Left cardiac atrium (tissue), 4 donors: ENCODE measurements at regions not wholly inside any gene's neighbourhood (a gene's known extent, or its start where the extent isn't known, plus 50 kb on each side); places are given as distances from the start of the nearest gene placed in this dataset.

Source experiments
- ATAC-seq, 2 donors: fragments of 200-7000 bp; cut with Tn5 transposase; one replicate each; pipeline ENCODE4 v1.9.1; 2020; ENCODE audit warnings: mild to moderate bottlenecking in 2 of 2, moderate library complexity in 2 of 2
- DNase-seq: peaks from one replicate; pipeline ENCODE4 v3.0.0-alpha.2; 2020
- intact Hi-C, 2 donors: fragments of 100-400 bp; cut with DNase I; formaldehyde crosslinking; loops; one replicate each; pipeline versions ENCODE4 v1.14.1 to v1.15.1; 2022 to 2023
- donor health status: DM: no; HTN: yes; CAD: no.
- donor health status: DM: no; HTN: yes; CAD: no; lungs with severe emphysema.
- donor health status: DM: yes; HTN: yes; CAD: no.
- donor health status: Dilated cardiomyopathy.

DNA sequence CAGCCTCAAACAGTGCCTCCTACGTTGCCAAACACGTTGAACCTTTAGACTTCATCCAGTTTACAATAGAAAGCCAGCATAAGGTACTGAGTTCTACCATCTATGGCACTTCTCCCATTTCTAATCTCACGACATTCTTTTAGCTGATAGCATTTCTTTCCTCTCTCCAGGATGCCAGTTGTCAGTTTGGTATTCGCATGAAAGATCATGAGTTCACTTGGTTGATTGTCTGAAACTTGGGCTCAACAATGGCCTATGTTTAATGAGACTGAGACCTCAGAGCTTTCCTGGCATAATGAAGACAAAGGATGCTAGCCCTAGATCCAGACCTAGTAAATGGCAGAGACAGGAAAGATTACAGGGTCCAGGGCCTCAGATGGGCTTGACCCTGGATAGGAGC, 69.2 kb upstream of the SPRY1 start:
- ATAC-seq, result no peak
- intact Hi-C loops, result no loop called here

DNA sequence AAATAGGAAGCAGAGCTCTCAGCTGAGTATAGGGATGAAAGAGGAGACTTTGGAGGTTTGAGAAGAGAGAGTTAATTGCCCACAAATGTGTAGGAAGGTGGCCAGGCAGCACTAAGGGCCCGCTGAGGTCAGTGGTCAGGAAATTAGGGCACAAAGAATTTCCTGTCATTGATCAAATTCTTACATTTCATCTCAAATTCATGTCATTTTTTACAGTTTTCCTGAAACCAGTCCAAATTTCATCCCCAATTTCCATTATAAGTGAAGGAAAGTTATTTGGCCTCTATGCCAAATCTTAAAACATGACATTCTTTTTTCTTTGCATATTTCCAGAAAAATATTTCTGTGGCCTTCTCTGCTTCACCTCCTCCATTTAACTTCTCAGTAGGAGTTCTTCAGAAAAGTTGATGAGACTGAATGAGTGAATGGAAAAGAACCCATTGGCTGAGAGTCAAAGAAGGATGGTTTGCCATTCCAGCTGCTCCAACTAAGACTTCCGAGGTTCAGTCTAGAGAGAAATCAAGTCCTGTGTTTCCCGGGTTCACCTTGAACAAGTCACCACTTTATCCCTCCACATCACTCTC, 68.7 kb upstream of the SPRY1 start:
- intact Hi-C loops, result no loop called here
- DNase-seq, result no peak
- no peak for ATAC-seq

More for the DNA sequence above, 69.2 kb upstream of the SPRY1 start:
- DNase-seq, result no peak

DNA sequence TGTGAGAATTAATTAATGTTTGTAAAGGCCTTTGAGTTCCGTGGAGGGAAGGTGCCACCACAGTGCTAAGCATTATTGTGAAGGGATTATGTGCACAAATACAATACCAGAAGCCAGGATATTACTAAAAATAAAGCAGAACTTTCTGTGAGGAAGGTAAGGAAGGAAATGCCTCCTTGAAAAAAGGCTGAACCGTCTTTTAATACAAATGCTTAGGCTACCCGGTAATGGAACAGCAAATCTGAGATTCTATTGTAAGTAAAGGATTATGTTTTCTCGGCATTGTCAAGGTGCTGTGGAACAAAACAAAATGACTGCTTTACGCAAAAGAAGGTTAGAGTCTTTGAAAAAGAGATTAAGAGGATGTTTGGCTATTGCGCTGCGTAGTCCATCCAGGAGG, 57.9 kb upstream of the SPRY1 start:
- no peak for ATAC-seq
- DNase-seq, result no peak
- intact Hi-C loops, result no loop called here

DNA sequence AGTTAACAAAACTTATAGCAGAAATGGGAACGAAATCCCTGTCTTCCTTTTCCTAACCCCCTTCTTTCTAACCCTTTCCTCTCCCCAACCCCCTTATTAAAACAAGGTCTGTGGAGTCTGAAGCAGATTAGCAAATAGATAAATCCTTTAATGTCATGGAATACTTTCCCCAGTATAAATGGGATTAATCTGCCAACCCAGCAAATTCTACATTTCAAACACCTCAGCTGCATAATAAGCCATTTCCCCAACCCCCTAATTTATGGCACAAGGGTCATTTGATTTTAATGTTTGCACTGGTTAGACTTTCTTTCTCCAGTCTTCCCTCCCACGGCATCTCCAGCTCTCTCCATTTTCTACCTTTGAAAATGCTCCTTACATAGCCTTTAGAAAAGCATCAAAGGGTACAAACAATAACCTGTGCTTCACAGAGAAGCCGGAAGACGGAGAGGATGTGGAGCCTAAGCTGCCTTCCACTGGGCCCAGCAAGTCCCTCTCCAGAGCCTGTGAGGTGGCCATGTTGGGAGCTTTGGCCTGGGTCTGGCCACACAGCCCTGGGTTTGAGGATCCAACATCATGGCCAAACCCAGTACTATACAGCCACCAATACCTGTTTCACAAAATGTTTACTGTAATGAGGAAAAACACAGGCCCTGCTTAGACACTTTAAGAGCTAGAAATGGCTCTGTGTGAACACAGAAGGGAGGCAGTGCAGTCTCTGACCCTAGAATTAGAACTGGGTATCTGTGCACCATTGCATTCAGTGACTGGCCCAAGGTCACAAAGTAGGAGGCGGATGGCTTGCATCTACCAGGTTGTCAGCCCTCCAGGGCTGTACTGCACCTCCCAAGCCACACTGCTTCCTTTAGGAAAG, 56.9 kb upstream of the SPRY1 start:
- DNase-seq (no peak), ATAC-seq (no peak)
- intact Hi-C loops, result loop anchor here in 1 of 2 donors (10.0 kb wide), 1 partner anchor 95 kb away; no protein-coding TSS in a partner anchor

DNA sequence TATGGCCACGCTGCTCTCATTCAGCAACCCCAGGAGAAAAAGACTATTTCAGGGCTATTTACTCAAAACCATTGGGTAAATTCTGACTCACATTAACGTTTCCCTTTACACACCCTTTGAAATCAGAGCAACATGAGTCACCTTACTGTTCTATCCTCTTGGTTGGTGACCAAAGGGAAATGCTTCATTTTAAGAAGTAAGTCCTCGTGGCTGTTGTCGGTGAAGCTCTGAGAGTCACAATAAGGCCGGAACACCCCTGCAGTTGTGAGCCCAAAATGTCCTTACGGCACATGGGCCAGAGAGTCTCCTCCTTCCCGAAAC, 56.3 kb upstream of the SPRY1 start:
- DNase-seq, result no peak
- intact Hi-C loops, result loop anchor here in 1 of 2 donors (10.0 kb wide), 1 partner anchor 96 kb away; no protein-coding TSS in a partner anchor
- peak; percentile 19 to 87 for ATAC-seq

DNA sequence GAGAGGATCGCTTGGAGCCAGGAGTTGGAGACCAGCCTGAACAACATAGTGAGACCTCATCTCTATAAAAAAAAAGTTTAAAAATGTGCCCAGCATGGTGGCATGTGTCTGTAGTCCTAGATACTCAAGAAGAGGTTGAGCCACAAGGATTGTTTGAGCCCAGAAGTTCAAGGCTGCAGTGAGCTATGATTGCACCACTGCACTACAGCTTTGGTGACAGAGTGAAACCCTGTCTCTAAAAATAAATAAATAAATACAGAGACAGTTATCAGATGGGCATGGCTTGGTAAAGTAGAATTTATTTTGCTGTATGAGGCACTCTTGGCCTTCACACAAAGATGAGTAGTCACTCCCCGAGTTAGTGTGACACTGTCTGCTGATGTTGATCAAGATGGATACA, 54.1 kb upstream of the SPRY1 start:
- intact Hi-C loops, result loop anchor here in 1 of 2 donors (10.0 kb wide), 1 partner anchor 98 kb away; no protein-coding TSS in a partner anchor
- ATAC-seq (no peak), DNase-seq (no peak)

DNA sequence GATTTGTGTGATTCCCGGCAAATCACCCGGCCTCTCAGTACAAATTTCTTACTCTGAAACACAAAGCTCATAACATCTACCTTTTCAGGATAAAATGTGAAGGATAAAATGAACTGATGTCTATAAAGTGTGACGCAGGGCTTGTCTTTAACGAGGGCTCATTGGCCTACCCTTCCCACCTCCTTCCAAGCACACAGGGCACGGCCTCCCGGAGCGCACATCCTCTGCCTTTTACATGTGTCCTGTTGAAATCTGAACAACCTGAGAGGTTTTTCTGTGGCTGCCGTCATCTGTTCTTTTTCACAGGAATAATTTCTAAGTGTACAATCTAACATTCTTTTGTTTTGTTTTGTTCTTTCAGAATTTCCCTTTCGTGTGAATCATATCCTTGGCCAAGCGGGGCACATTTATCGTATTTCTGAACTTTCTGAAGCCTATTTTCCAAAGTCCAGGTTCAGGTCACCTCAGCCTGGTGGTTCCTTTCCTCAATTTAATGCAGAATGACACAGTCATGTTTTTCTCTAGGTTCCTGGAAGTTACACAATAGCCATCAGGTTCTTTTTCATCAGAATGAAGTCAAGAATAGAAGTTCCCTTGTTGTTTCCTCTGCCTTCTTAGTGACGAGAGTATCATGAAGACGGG, 53.1 kb upstream of the SPRY1 start:
- no peak for DNase-seq
- intact Hi-C loops, result loop anchor here in 1 of 2 donors (10.0 kb wide), 1 partner anchor 99 kb away; no protein-coding TSS in a partner anchor
- ATAC-seq, result no peak

DNA sequence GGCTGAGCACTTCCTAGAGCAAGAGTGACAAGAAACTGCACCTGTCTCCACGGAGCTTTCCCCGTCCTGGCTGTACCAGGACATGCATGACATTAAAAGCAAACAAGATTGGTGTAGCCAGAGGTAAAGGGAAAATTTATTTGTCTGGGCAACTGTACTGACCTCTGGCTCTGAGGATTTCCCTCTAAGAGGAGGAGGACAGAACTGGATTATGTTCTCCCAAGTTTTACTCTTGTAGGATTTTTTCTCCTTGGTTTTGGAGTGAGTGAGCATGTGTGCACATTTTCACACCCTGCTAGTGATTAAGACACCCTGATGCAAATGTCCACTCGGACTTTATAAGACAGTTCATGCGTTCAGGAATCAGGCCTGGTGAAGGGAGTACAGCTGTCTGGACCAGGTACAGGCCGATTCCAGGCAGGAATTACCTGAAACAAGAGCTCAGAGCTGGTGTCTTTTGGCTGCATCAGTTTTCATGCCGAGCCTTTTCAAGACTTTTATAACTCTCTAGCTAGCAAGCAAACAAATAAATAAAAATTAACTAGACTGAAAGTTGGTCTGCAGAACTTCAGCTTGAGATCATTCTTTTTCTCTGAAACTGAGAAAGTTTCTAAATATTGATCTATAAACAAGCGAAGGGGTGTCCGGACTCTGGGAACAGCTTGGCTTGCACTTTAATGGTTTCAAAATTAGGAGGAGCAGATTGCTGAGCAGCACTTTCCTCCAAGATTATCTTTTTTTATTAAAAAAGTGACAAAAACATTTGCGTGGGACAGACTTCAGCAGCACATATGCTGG, 51.3 kb upstream of the SPRY1 start:
- ATAC-seq (no peak), DNase-seq (no peak)
- intact Hi-C loops, result loop anchor here in 1 of 2 donors (5.0 to 10.0 kb wide), 2 partner anchors 52 to 101 kb away; partner anchors contain the start of gene SPRY1

DNA sequence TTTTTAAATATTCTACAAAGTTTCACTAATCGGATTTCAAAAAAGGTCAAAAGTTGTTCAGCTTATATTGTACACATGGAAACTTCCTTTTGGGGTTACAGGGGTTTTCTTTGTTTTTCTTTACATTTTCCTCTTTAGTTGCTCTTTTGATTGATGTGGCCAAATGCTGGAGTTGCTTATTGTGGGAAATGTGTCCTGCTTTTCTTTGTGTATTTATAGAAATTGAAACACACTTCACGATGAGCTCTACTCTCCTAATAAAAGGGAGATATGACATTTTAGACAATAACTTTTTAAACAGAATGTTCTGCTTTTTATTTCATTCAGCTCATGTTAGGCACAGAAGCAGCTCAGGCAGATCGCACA, 50.7 kb upstream of the SPRY1 start:
- intact Hi-C loops, result loop anchor here in 1 of 2 donors (5.0 to 10.0 kb wide), 2 partner anchors 51 to 101 kb away; partner anchors contain the start of gene SPRY1
- ATAC-seq (no peak), DNase-seq (no peak)

DNA sequence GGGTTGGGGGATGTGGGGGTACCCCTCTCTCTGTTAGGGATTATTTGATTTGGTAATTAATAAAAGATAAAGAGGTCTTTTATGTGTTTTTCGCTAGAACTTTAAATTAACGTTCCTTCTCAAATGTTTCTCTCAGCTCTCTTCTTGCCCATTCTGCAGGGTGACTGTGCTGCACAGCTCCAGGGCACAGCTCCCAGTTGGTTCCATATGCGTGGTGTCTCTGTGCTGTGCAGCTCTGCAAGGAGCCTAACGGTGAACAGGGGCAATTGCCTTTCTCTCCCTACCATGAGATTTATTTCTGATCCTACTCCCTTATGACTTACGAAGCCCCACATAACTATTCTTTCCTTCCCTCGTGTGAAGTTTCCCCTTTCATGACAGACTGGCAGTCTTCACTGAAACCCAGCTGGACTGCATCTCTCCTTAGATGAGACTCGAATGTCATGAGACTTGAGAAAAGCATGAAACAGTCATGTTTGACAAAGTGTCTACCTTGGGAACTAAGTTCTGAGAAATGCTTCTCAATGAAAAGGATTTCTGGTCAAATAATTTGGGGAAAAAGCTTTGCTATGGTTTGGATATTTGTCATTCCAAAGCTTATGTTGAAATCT, 50.2 kb upstream of the SPRY1 start:
- DNase-seq, result no peak
- no peak for ATAC-seq
- intact Hi-C loops, result loop anchor here in 1 of 2 donors (5.0 to 10.0 kb wide), 2 partner anchors 51 to 102 kb away; partner anchors contain the start of gene SPRY1
